Suprapubic skin (tissue), 3 donors: ENCODE measurements at regions not wholly inside any gene's neighbourhood (a gene's known extent, or its start where the extent isn't known, plus 50 kb on each side); places are given as distances from the start of the nearest gene placed in this dataset.

Experiments used
- POLR2A ChIP-seq, 2 donors: fragments of 450-650 bp; IDR thresholded peaks; one replicate each; pipeline ENCODE4 v1.6.1; 2017; ENCODE audit warnings: antibody characterized with exemption in 2 of 2, mild to moderate bottlenecking in 2 of 2, moderate library complexity in 2 of 2
- TF ChIP-seq, protein P1 (sequence below), 2 donors: fragments of 200-600 bp in 1 of 2; fragments of 450-650 bp in 1 of 2; sonication (generic) in 1 of 2; IDR thresholded peaks; one replicate each; pipeline ENCODE4 v1.5.1; 2016 to 2019; ENCODE audit warnings: antibody characterized with exemption in 2 of 2, mild to moderate bottlenecking in 1 of 2, moderate library complexity in 1 of 2

DNA sequence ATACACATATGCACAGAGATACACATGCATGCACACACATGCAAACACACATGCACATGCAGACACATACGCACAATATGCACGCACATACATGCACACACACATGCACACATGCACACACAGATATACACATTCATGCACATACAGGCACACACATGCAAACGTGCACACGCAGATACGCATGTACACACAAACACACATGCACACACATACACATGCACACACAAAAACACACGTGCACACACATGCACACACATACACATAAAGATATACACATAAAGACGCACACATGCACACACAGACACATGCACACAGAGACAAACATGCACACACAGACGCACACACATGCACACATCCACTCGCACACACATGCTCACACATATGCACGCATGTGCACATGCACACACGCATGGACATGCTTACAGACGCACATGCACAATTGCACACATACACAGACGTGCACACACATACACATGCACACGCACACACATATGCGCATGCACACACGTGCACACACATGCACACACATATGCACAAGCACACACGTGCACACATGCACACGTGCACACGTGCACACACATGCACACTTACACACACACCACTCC lies 145.2 kb downstream of the ADRA2C start:
- TF ChIP-seq, protein P1, sequence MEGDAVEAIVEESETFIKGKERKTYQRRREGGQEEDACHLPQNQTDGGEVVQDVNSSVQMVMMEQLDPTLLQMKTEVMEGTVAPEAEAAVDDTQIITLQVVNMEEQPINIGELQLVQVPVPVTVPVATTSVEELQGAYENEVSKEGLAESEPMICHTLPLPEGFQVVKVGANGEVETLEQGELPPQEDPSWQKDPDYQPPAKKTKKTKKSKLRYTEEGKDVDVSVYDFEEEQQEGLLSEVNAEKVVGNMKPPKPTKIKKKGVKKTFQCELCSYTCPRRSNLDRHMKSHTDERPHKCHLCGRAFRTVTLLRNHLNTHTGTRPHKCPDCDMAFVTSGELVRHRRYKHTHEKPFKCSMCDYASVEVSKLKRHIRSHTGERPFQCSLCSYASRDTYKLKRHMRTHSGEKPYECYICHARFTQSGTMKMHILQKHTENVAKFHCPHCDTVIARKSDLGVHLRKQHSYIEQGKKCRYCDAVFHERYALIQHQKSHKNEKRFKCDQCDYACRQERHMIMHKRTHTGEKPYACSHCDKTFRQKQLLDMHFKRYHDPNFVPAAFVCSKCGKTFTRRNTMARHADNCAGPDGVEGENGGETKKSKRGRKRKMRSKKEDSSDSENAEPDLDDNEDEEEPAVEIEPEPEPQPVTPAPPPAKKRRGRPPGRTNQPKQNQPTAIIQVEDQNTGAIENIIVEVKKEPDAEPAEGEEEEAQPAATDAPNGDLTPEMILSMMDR (IDR thresholded peaks at IDR 0.05), result no peak
- TF ChIP-seq POLR2A (IDR thresholded peaks at IDR 0.05), result no peak
